Astrocyte (in vitro differentiated cells and primary cell): ENCODE measurements at regions not wholly inside any gene's neighbourhood (a gene's known extent, or its start where the extent isn't known, plus 50 kb on each side); places are given as distances from the start of the nearest gene placed in this dataset.

Experiments used
- CTCF ChIP-seq: IDR thresholded peaks from 2 replicates; pipeline ENCODE4 v1.5.1; 2011; ENCODE audit warnings: low read depth, mild to moderate bottlenecking, inconsistent platforms, low read length, moderate library complexity; ENCODE audit not compliant: insufficient read depth
- EZH2 ChIP-seq: IDR thresholded peaks from 2 replicates; pipeline ENCODE4 v1.6.1; 2012; ENCODE audit warnings: mild to moderate bottlenecking, low read length, inconsistent platforms; ENCODE audit not compliant: insufficient read depth

GRCh38 chrX:25663701-25664100, 474.4 kb upstream of the MAGEB18 start:
- no peak for TF ChIP-seq CTCF
- no peak for TF ChIP-seq EZH2
